NCI-H2227 (cell line): ENCODE measurements at regions not wholly inside any gene's neighbourhood (a gene's known extent, or its start where the extent isn't known, plus 50 kb on each side); places are given as distances from the start of the nearest gene placed in this dataset.
A peak's percentile ranks its signal among the peaks of the same experiment; 100 is the strongest.

ENCODE experiments used
- DNase-seq: peaks from one replicate; lab custom pipeline; 2025; ENCODE audit not compliant: unreplicated experiment; lab: John Stamatoyannopoulos, UW

DNA sequence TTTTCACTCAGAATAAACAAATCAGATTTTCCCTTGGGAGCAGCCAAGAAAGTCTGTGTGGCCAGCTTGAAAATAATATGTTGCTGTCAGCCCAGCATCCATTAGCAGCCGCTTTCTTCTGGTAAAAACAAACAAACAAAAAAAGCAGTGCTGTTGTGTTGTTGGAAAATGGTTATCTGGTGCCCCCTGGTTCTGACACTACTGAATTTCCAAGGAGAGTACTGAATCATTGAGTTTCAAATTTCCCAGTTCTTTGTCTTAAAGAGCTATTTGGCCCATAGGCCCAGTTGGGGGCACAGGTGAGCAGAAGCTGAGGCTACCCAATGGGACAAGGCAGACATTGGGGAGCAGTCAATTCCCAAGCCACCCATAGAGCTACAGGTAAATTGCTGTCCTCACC lies 995.9 kb downstream of the UQCRFS1 start:
- no peak for DNase-seq

DNA sequence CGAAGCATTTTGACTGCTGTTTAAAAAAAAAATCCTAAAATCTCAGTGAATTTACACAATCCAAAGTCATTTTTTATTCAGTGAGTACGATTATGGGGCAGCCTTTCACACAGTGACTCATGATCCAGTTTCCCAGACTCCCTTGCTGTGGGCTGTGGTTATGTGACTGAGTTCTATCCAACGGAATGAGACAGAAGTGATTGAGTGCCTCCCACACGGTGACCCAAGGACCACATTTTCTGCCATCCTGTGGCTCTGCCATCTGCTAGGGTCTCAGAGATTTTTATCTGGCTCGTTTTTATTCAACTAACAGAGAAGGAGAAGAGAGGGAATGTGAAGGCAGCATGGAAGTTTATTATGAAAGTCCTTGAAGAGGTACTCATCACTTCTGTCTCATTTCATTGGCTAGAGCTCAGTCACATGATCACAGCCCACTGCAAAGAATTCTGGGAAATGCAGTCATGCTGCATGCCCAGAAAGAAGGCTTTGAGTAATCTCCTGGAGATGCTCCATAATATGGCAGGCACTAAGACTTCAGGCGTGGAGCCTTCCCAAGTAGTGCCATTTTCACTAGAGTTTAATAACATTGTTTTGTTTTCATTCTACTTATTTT lies 999.4 kb downstream of the UQCRFS1 start:
- DNase-seq, result peak; percentile 82

DNA sequence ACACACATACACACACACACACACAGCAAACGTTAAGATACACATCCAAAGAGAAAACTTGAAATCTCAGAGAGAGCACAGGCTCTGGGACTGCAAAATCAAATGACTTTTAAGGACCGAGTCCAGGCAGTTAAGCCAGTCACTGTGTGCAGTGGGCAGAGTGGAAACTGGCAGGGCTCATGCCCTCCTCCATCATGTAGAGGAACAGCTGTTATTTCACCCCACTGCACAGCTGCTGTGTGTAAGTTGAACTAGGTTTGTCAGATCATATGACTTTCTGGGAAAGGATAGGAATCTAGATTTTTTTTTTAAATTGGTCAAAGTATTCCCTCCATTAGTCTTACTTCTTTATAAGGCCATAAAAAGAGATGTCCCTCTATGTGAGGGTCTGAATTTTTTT lies 1002.1 kb downstream of the UQCRFS1 start:
- no peak for DNase-seq

DNA sequence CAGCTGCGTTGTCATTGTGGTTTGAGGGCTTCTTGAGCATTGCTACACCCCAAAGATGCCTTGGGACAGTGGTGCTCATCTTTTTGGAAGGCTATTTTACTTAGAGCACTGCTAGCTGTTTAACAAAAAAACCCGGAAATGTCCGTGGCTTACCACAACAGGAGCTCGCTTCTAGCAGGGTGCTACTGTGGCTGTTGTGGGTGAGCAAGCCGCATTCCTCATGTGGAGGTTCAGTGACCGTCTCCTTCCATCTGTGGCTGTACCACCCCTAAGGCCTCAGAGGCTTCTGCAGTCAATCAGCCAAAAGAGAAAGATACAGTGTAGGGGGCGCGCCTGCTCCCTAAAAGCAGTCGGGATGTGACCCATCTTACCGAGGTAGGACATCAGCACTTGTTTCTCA lies 1004.2 kb downstream of the UQCRFS1 start:
- no peak for DNase-seq

DNA sequence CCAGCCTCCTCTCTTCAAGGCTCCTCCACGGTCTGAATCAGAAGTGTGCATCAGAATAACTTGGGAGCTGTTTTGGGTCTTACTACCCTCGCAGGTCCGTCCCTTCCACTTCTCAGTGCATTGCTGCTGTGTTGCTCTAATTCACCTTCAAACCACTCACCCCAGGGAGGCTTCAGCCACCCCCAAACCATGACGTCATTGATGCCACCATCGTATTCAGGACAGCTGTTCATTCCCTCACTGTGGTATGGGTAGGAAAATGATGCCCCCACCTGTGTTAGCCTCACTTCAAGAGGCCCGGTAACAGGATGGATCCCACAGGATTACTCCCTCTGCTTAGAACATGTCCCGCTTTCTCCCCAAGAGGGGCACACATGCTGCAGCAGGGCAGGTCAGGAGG lies 1005.7 kb downstream of the UQCRFS1 start:
- no peak for DNase-seq

DNA sequence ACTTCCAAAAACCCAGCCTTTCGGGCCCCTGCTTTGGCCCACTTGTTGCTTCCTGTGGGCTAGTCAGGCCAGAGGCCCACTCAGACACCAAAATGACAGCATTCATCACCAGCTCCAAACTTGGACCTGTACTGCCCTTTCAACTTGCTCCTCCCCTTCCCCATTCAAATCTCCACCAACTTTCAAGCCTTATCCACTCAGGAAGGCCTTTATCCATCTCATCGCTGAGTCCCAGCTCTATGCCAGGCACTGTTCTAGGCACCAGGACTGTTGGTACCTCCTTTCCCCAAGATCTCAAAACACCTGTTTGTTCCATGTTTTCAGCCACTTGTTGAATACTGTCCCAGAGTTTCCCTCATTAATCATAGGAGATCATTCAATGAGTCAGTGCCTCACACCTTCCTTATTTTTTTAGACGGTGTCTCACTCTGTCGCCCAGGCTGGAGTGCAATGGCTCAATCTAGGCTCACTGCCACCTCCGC lies 1011.4 kb downstream of the UQCRFS1 start:
- no peak for DNase-seq

DNA sequence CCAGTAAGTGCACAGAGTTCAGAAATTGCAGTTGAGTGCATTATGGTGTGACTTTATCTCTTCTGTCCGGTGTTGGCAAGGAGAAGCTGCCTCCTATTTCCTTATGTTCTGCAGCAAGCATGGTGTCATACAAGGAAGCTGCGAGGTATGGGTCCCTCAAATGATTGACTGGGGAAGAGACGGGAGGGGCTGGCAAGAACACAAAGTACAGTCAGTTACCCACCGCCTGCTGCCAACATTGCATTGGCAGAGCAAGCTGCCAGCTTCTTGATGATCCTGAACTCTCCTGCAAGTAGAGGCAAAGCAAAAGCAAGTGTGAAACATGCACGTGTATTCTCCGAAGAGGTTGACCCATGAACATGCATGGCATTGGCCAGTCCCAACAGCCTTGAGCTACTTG lies 1013.6 kb downstream of the UQCRFS1 start:
- no peak for DNase-seq

DNA sequence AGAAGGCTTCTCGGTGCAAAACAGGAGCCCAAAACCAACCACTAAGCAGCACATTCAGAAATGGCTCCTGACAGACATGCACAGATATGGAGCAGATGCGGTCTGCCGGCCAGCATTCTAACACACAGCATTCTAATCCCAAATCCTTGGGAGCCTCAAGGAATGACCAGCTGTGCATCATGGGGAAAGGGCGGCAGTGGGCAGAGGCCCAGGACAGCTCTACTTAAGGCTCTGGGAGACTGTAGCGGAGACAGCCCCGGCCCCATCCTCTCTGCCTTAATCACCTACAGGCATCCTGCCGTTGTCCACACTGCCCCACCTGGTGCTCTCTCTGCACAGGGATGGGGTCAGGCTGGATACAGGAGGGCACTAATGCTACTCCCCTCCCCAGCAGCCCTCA lies 1016.0 kb downstream of the UQCRFS1 start:
- no peak for DNase-seq

DNA sequence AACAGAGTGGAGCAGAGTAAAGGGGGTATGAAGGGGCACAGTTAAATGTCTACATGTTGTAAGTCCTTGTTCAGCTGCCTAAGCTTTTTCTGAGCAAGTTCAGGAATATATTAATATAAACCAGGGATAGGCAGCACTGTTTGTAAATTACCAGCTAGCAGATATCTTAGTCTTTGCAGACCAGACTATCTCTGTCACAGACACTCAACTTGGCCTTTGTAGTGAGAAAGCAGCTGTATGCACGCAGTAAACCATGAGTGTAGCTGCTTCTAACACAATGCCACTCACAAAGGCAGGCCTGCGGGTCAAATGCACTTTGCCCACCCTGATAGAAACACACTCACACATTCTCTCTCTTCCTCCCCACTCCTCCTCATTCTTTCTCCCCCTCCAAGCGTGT lies 1016.9 kb downstream of the UQCRFS1 start:
- no peak for DNase-seq

DNA sequence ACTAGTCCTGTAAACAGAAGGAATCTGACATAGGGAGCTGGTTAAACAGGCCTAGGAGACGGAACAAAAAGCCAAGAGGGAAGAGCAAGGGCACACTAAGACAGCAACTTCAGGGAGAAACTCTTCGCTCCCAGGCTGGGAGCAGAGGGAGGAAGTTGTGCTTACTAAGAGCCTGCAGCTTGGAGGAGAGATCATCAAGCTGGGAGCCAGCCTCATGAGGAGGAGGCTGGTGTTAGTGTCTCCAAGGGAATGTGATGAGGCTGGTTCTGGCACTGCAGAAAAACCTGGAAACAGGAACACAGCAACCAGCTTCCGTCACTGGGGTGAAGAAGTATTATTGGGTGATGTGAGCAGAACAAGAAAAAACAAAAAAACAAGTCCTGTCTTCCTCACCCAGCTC lies 1027.3 kb downstream of the UQCRFS1 start:
- no peak for DNase-seq

DNA sequence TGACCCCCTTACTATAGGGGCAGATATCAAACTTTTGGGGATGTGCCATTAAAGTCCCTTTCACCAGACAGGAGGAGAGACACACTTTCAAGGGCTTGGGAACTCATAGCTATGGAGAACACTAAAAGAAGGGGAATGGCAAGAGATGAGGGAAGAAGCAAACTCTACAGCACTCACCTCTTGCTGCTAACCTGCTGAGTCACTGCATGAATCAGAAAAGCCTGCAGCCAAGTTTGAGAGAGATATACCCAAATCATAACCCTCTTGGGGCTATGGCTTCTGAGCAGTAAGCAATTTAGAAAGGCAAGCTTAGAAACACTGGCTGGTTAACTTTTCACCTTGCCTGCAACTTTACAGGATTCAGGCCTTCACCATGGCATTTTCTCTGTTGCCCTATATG lies 1028.0 kb downstream of the UQCRFS1 start:
- no peak for DNase-seq

DNA sequence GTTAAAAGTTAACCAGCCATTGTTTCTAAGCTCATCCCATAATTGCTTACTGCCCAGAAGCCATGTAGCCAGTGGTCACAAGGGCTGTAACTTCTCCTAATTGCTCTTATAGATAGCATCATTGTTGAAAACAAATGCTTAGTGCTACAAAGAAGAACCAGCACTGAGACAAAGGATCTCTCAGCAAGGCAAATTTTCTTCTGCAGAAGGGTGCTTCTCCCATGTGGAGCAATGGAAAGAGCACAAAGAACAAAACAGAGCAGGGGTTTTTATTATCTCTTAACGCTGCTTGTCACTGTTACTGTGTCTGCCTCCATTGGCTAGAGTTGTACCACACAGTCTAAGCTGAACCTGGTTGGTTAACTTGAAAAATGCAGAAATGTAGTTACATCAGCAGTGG lies 1036.8 kb downstream of the UQCRFS1 start:
- no peak for DNase-seq

DNA sequence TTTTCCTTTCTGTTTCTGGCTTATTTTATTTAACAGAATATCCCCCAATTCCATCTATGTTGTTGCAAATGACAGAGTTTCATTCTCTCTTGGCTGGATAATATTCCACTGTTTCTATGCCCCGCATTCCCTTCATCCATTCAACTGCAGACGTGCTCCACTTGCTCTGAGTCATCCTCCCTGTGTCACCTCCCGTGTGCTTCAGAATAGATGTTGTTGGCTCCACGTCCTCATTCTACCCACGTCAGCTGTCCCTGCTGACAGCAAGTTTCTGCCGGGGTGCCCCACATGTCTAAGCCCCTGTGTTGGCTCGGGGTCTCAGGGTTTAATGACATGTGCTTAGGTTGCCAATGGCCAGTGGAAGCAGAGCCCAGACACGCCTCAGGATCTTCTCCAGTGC lies 1041.0 kb downstream of the UQCRFS1 start:
- DNase-seq, result no peak

DNA sequence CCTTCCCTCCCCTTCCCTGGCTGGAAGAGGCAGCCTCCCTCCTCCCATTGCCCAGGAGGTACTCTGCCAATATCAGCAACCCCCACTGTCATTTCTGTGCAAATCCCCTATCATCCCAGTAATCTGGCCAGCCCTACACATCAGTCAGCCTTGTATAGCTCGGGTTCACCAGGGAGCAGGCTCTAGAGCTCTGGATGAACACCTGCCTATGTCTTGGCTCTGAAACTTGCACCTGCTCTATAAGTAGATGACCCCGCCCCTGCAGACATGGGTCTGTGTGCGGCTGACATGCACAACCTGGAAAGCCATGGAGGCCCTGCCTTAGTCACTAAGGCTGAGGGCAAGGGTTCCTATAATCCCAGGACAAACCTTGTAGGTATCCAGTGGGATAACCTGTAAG lies 1042.9 kb downstream of the UQCRFS1 start:
- peak; percentile 24 for DNase-seq

DNA sequence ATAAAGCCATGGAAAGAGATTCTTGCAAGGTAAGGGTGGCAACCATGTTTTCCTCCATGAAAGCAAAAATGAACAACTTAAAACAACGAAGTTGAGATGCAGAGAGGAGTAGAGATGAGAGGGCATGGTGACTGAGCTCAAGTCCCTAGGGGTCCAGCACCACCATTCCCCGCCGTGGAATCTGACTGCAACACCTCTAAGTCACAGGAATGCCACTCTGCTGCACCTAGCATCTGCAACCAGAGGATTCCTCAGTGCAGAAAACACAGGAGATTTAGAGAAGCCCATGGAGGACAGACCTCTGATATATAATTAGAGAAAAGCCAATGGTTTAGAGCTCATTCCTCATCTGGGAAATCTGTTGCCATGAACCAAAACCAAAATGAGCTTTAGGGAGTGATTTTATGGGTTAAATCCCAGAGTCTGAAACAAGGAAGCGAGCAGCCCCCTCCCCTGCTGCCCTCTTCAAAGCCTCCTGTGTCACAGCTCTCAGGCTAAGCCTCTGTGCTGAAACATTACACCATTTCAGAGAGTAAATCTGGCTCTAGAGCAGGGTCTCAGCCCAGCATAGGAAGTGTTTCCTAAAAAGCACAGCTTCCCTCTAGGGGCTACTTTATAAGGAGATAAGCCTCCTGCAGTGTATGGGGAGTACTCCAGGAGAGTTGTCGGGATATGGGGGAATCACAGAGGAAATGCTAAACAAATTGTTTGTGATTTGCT lies 1043.6 kb downstream of the UQCRFS1 start:
- DNase-seq, result peak; percentile 22

DNA sequence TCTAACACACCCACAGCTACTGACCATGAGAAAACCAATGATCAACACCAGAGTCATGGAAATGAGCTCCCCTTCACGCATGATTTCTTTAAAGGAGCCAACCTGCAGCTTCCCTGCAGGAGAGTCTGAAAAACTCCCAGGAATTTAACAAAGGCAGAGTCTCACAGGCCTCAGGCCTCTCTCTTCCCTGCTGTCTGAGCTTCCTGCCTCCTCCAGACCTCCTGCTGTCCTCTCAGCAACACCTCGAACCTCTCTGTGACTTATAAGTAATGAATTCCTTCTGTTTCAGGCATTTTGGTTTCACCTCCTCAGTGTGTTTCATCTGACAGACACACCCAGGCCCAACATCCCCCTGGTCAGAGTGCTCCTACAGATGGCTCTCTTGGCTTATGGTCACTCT lies 1044.4 kb downstream of the UQCRFS1 start:
- DNase-seq, result peak; percentile 25

DNA sequence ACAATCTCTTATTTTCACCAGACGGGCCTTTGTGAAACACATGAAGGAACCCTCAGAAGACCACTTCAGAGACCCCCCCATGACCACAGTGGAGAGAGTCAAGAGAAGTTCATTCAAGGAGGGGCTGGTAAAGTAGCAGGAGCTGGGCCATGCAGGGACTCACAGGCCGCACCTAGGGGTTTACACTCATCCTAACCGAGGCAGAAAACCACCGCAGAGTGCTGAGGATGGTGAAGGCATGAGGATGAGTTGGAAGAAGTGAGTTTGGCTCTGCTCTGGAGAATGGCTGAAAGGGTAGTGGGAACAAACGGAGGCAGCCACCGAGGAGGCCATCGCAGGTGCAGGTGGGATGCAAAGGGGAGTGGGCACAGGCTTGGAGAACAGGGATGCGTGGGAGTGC lies 1046.9 kb downstream of the UQCRFS1 start:
- no peak for DNase-seq

DNA sequence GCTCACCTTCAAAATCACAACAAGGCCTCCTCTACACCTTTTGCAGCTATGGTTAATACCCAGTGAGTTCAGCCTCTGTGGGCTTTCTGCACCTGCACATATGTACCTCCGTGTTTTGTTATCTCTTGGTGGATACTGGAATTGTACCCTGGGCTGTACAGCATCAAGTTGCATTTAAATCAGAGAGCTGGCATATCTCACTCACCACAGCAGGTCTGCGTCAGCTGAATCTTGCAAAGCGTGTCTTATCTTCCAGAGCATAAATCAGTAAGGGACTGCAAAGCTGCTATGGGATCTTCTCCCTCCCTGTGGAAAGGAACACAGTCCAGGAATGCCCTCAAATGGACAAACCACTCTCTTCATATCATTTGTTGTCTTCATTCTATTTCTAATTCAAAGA lies 1048.7 kb downstream of the UQCRFS1 start:
- no peak for DNase-seq

DNA sequence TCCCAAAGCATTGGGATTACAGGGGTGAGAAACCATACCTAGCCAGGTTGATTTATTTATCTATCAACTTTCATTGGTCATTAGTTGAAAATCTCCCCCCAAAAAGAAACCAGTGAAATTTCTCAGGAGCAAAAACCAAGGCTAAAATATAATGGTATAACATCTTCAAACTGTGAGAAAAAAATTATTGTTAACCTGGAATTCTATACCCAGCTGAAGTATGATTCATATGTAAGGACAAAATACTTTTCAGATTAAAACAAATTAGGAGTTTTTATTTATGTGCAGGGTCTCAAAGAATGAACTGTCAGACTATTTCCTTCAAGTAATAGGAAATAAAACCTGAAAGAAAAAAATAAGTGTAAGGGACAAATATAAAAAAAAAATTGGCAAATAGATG lies 1053.9 kb downstream of the UQCRFS1 start:
- no peak for DNase-seq

DNA sequence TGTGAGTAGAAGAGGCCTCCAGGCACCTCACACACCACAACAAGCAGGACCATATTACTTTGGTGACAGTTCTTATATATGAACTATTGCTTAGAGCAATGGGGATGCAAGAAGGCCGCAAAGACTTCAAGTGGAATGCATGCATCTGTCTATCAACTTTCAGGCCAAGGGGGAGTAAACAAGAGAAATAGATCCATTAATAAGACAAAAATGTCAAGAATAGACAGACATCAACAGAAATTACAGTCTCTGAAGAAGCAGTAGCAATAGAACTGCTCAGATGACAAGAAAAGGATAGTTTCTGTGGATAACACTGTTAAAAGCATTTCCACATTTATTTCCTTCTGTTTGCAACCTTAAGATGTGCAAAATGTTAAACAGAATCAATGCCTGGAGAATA lies 1057.7 kb downstream of the UQCRFS1 start:
- no peak for DNase-seq

DNA sequence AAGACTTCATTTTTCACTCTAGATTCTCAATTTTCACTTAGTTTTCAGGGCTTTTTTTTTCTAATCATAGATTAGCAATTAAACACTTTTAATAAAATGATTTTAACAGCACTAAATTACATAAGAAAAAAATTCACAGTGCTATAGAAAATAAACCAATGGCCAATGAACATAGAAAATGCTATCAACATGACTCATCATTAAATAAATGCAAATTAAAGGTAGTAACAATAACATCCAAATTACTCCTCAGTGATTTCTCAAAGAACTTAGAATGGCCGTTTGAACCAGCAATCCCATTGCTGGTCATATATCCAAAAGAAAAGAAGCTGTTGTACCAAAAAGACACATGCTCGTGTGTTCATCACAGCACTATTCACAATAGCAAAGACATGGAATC lies 1058.9 kb downstream of the UQCRFS1 start:
- no peak for DNase-seq

DNA sequence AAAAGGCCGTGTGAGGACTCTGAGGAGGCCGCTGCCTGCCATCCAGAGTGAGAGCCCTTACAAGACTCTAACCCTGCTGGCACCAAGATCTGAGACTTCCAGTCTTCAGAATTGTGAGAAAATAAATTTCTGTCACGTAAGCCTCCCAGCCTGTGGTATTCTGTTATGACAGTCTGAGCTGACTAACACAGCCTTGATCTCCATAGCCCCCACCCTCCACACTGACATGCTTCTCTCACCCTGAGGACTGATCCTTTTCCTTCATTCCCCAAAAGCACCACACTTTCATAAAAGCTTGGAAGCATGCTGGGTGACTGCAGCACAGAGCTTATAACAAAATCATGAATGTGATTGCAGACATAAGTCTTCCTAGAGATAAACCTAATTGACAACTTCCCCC lies 1059.8 kb downstream of the UQCRFS1 start:
- DNase-seq, result no peak

DNA sequence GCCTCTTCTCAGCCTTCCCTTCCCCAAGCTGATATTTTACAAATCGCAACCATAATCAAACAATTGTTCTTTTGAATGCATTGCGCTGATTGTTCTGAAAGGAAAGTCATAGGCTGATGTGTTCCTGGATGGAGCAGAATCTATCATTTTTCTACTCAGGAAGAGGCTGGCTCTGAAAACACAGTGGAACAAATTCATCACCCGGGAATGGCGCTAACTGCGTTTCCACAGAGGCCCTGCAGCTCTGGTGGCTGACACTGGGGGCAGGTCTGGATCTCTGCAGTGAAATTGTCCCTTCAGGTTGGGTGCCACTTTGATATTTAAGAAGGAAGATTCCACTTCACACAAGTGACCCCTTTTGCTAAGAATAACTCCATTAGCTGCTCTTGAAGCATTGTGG lies 1060.8 kb downstream of the UQCRFS1 start:
- no peak for DNase-seq
